Small intestine (tissue), 7 donors: ENCODE measurements at regions not wholly inside any gene's neighbourhood (a gene's known extent, or its start where the extent isn't known, plus 50 kb on each side); places are given as distances from the start of the nearest gene placed in this dataset.

Experiments used
- DNase-seq, 2 donors: peaks; one replicate each; pipeline versions ENCODE4 v3.0.0 to v3.0.0-alpha.2; 2013
- FAIRE-seq: peaks from 2 replicates; lab custom pipeline; 2012; peaks lifted over from hg19 to GRCh38; lab: Jason Lieb, UNC
- H3K27ac ChIP-seq, 3 donors: one replicate each; pipeline ENCODE4 v1.5.1; 2013; ENCODE audit warnings: low read length in 2 of 3, mild to moderate bottlenecking in 2 of 3, control low read depth in 1 of 3, inconsistent platforms in 1 of 3, low read depth in 1 of 3, moderate library complexity in 1 of 3
- H3K27me3 ChIP-seq, 3 donors: one replicate each; pipeline ENCODE4 v1.6.1; 2013; ENCODE audit warnings: low read length in 3 of 3, inconsistent platforms in 1 of 3; ENCODE audit not compliant: control insufficient read depth in 3 of 3, insufficient read depth in 3 of 3
- H3K36me3 ChIP-seq, 3 donors: one replicate each; pipeline ENCODE4 v1.6.1; 2013; ENCODE audit warnings: low read length in 3 of 3, inconsistent platforms in 1 of 3, low read depth in 1 of 3, mild to moderate bottlenecking in 1 of 3, moderate library complexity in 1 of 3; ENCODE audit not compliant: control insufficient read depth in 3 of 3, insufficient read depth in 2 of 3
- H3K4me1 ChIP-seq, 3 donors: one replicate each; pipeline ENCODE4 v1.6.1; 2013; ENCODE audit warnings: low read length in 2 of 3, inconsistent platforms in 1 of 3, low read depth in 1 of 3, mild to moderate bottlenecking in 1 of 3, moderate library complexity in 1 of 3; ENCODE audit not compliant: control insufficient read depth in 3 of 3, insufficient read depth in 2 of 3
- H3K4me3 ChIP-seq, 3 donors: one replicate each; pipeline ENCODE4 v1.5.1; 2013; ENCODE audit warnings: low read length in 3 of 3, control low read depth in 1 of 3, inconsistent platforms in 1 of 3, low read depth in 1 of 3, mild to moderate bottlenecking in 1 of 3, moderate library complexity in 1 of 3
- H3K9me3 ChIP-seq, 2 donors: one replicate each; pipeline ENCODE4 v1.6.1; 2013; ENCODE audit warnings: low read depth in 1 of 2, low read length in 1 of 2; ENCODE audit not compliant: control insufficient read depth in 2 of 2, insufficient read depth in 1 of 2
- WGBS, 3 donors: extraction: QIAGEN DNeasy Blood & Tissue Kit; methylation state at CpG; one replicate each; pipeline ENCODE4 v1.1.7; 2013; 5-methylcytosine and 5-hydroxymethylcytosine counted together
- donor health status: healthy with polysubstance abuse.
- donor health status: control.
- donor health status: control.
- donor health status: Bipolar disorder and iron deficiency.
- donor health status: healthy.

- Histone ChIP-seq H3K4me3 (no peak overlapping the region), H3K9me3 (no peaks in the 10 kb centered on the region), H3K27ac (no peak overlapping the region), H3K4me1 (no peaks in the 10 kb centered on the region), H3K36me3 (no peaks in the 10 kb centered on the region), H3K27me3 (no peaks in the 10 kb centered on the region)
- DNase-seq (no peak), FAIRE-seq (no peak)
- WGBS, 3 donors, result 16 to 76% (median 24%) methylated on average over 1 of the region's 1 CpG
These were observed 264.8 kb downstream of the SOX2 start for GRCh38 chr3:181976526-181976925.

GRCh38 chr3:181985386-181985785 is 273.7 kb downstream of the SOX2 start:
- Histone ChIP-seq H3K4me1 (no peaks in the 10 kb centered on the region), H3K27me3 (no peaks in the 10 kb centered on the region), H3K4me3 (no peak overlapping the region), H3K9me3 (no peaks in the 10 kb centered on the region), H3K36me3 (no peaks in the 10 kb centered on the region), H3K27ac (no peak overlapping the region)
- 55 to 73% (median 57%) methylated on average over 2 of the region's 2 CpGs for WGBS, 3 donors
- FAIRE-seq (no peak), DNase-seq (no peak)

DNA sequence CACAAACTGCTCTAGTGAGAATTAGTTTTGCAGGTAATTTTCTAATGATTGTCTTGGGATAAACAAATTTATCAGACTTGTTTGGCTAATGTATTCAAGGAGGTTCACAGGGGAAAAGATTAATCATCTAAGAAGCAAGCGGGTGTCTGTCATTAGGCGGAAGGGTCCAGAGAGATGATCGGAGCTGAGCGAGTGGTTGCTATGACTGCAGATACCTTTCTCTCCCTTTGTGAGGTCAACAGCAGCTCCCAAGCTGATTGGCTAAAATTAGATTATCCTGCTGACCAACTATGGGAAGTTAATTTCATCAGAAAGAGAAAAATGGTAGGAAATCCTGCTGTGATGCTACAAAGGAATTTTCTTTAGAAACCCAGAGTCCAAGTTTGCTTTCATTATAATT is 276.0 kb downstream of the SOX2 start:
- Histone ChIP-seq H3K27me3 (no peaks in the 10 kb centered on the region), H3K9me3 (no peaks in the 10 kb centered on the region), H3K36me3 (no peaks in the 10 kb centered on the region), H3K4me3 (no peak overlapping the region), H3K4me1 (no peaks in the 10 kb centered on the region), H3K27ac (no peak overlapping the region)
- WGBS, 3 donors, result 60 to 71% (median 66%) methylated on average over 4 of the region's 4 CpGs
- FAIRE-seq, result no peak
- no peak for DNase-seq

- Histone ChIP-seq H3K4me3 (no peak overlapping the region), H3K36me3 (no peaks in the 10 kb centered on the region), H3K4me1 (no peaks in the 10 kb centered on the region), H3K27ac (no peak overlapping the region), H3K27me3 (no peaks in the 10 kb centered on the region), H3K9me3 (no peaks in the 10 kb centered on the region)
- FAIRE-seq, result no peak
- 77 to 81% (median 81%) methylated on average over 4 of the region's 4 CpGs for WGBS, 3 donors
- no peak for DNase-seq
These were observed 287.1 kb downstream of the SOX2 start for GRCh38 chr3:181998828-181999227.

DNA sequence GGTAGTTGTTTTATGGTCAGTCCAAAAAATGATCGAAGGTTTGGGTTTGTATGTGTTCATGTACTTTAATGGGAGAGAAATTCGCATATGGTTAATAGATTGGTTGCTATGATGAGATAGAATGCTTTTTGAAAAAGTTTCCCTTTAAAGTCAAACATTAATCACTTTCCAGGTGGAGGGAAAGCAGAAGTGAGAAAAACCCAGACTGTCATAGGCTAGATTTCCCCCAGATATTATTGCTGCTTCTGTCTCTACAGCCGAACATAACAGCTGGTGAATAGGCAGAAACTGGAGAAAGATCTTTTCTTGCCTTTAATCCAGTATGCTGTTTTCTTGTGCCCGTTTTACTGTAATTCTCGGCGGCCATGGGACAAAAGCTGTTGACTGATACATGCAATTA is 287.6 kb downstream of the SOX2 start:
- Histone ChIP-seq H3K4me1 (no peaks in the 10 kb centered on the region), H3K9me3 (no peaks in the 10 kb centered on the region), H3K36me3 (no peaks in the 10 kb centered on the region), H3K27ac (no peak overlapping the region), H3K4me3 (no peak overlapping the region), H3K27me3 (no peaks in the 10 kb centered on the region)
- 83 to 85% (median 84%) methylated on average over 6 of the region's 6 CpGs for WGBS, 3 donors
- DNase-seq (no peak), FAIRE-seq (no peak)

DNA sequence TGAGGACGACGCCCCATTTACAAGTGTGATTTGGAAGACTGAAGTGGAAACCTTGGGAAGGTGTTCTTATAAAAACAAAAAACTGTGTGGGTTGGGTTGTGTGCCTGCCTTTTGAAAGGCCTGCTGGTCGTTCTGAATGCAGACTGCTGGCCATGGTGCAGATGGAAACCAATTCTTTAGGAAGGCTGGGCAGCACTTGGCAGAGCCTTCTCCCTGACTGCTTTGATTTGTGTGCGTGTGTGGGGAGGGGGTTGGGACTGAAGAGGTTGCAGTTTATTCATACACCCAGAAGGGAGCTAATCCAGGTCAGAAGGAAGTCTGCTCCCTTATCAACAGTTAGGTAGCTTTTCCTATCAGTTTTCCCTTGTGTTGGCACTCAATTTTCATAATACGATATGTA is 288.7 kb downstream of the SOX2 start:
- FAIRE-seq (no peak), DNase-seq (no peak)
- WGBS, 3 donors, result 45 to 55% (median 53%) methylated on average over 5 of the region's 5 CpGs

GRCh38 chr3:182005219-182005618 is 293.5 kb downstream of the SOX2 start:
- no peak for DNase-seq
- Histone ChIP-seq H3K9me3 (no peaks in the 10 kb centered on the region), H3K4me3 (no peak overlapping the region), H3K27me3 (no peaks in the 10 kb centered on the region), H3K27ac (no peak overlapping the region), H3K4me1 (no peaks in the 10 kb centered on the region), H3K36me3 (no peaks in the 10 kb centered on the region)
- FAIRE-seq, result no peak
- 89 to 90% (median 89%) methylated on average over 3 of the region's 3 CpGs for WGBS, 3 donors

More for the DNA sequence above, 288.7 kb downstream of the SOX2 start:
- Histone ChIP-seq H3K36me3 (no peaks in the 10 kb centered on the region), H3K4me1 (no peaks in the 10 kb centered on the region), H3K27ac (no peak overlapping the region), H3K27me3 (no peaks in the 10 kb centered on the region), H3K9me3 (no peaks in the 10 kb centered on the region), H3K4me3 (no peak overlapping the region)

GRCh38 chr3:182005701-182006100 is 294.0 kb downstream of the SOX2 start:
- Histone ChIP-seq H3K27ac (no peak overlapping the region), H3K27me3 (no peaks in the 10 kb centered on the region), H3K4me1 (no peaks in the 10 kb centered on the region), H3K4me3 (no peak overlapping the region), H3K36me3 (no peaks in the 10 kb centered on the region), H3K9me3 (no peaks in the 10 kb centered on the region)
- FAIRE-seq (no peak), DNase-seq (no peak)
- WGBS, 3 donors, result 40 to 42% (median 42%) methylated on average over 5 of the region's 5 CpGs

- Histone ChIP-seq H3K4me3 (no peak overlapping the region), H3K36me3 (no peaks in the 10 kb centered on the region), H3K27ac (no peak overlapping the region), H3K4me1 (no peaks in the 10 kb centered on the region), H3K9me3 (no peaks in the 10 kb centered on the region), H3K27me3 (no peaks in the 10 kb centered on the region)
- no peak for FAIRE-seq
- 59 to 72% (median 71%) methylated on average over 4 of the region's 4 CpGs for WGBS, 3 donors
- no peak for DNase-seq
These were observed 294.7 kb downstream of the SOX2 start for GRCh38 chr3:182006431-182006830.
